ENCODE measurements at regions not wholly inside any gene's neighbourhood (a gene's known extent, or its start where the extent isn't known, plus 50 kb on each side); places are given as distances from the start of the nearest gene placed in this dataset.

- no peaks in the 10 kb centered on the region for H3K9me3 ChIP-seq (ENCODE audit: control insufficient read depth, low read depth, low read length)
- H3K4ac ChIP-seq (ENCODE audit: low read depth, low read length), result no peak overlapping the region
- no peak overlapping the region for H2BK15ac ChIP-seq (ENCODE audit: low read depth, low read length)
- no peaks in the 10 kb centered on the region for H3K23me2 ChIP-seq (ENCODE audit: insufficient read length, low read depth, low read length, poor library complexity, severe bottlenecking)
- no peak overlapping the region for H3K18ac ChIP-seq (ENCODE audit: insufficient read length, low read depth, low read length)
- Mint-ChIP-seq H3K27me3 (ENCODE audit: low read depth) (no peaks in the 10 kb centered on the region), H3K4me1 (no peaks in the 10 kb centered on the region), H3K9me3 (no peaks in the 10 kb centered on the region), H3K4me3 (no peak overlapping the region), H3K36me3 (ENCODE audit: insufficient read depth in 1 of 3, low read depth in 3 of 3) (no peaks in the 10 kb centered on the region), H3K27ac (no peak overlapping the region; a peak in 1 of 7 replicates)
- no peak overlapping the region for H3K23ac ChIP-seq (ENCODE audit: insufficient read length, low read depth, low read length)
- no peak for DNase-seq
- no CpG with 5 or more reads among the region's 3 CpGs for WGBS (ENCODE audit: extremely low coverage, insufficient read length, low lambda C conversion rate)
- no peak overlapping the region for H2BK20ac ChIP-seq (ENCODE audit: low read depth, low read length, poor library complexity, severe bottlenecking)
- no peak overlapping the region for H3K27ac ChIP-seq (ENCODE audit: insufficient read length, low read depth, low read length)
- H3K56ac ChIP-seq (ENCODE audit: insufficient read length, low read depth, low read length), result no peak overlapping the region
- H3K4me2 ChIP-seq (ENCODE audit: insufficient read depth, insufficient read length, low read length), result no peak overlapping the region
- no peak overlapping the region for H2BK12ac ChIP-seq (ENCODE audit: insufficient read length, low read depth, low read length)
- no peak for TF ChIP-seq CTCF (conservative IDR thresholded peaks at IDR 0.05)
- no peaks in the 10 kb centered on the region for H3K4me1 ChIP-seq (ENCODE audit: insufficient read depth, low read length)
- no peaks in the 10 kb centered on the region for H4K20me1 ChIP-seq (ENCODE audit: control insufficient read depth, insufficient read depth, insufficient read length)
- no peak overlapping the region for H4K5ac ChIP-seq (ENCODE audit: insufficient read length, low read depth, low read length)
- H2BK5ac ChIP-seq (ENCODE audit: insufficient read length, low read length), result no peak overlapping the region
- H3T11ph ChIP-seq (ENCODE audit: low read length), result no peak overlapping the region
- no peak overlapping the region for H4K91ac ChIP-seq (ENCODE audit: insufficient read length, low read depth, low read length)
- no peak overlapping the region for H3K14ac ChIP-seq (ENCODE audit: insufficient read depth, low read length)
- no peak overlapping the region for H2BK120ac ChIP-seq (ENCODE audit: low read depth, low read length, poor library complexity, severe bottlenecking)
- H4K8ac ChIP-seq (replicated peaks; ENCODE audit: insufficient read length, low read depth, low read length), result no peak overlapping the region
- H2AK5ac ChIP-seq (ENCODE audit: insufficient read length, low read length), result no peak overlapping the region
- H3K79me1 ChIP-seq (ENCODE audit: insufficient read depth, low read depth, low read length, poor library complexity, severe bottlenecking), result no peaks in the 10 kb centered on the region
- H3K9ac ChIP-seq (ENCODE audit: extremely low read depth, insufficient read length, low read length), result no peak overlapping the region
- H3K79me2 ChIP-seq (ENCODE audit: insufficient read depth, low read length), result no peaks in the 10 kb centered on the region
- H3K27me3 ChIP-seq (ENCODE audit: insufficient read depth, low read length), result no peaks in the 10 kb centered on the region
- no peak overlapping the region for H2AFZ ChIP-seq (ENCODE audit: low read length)
Observed at GRCh38 chr3:144511346-144511745, 539.7 kb downstream of the DIPK2A start.

All from H9 (cell line).